Gastroesophageal sphincter (tissue), 4 donors: ENCODE measurements at regions not wholly inside any gene's neighbourhood (a gene's known extent, or its start where the extent isn't known, plus 50 kb on each side); places are given as distances from the start of the nearest gene placed in this dataset.
"Not testable (repeated sequence)": the region's sequence is repeated elsewhere in the genome, so short reads cannot be mapped to it uniquely, and the experiment has no call there.

Source experiments
- ATAC-seq: fragments of 150-250 bp; one replicate; pipeline ENCODE4 v1.9.1; 2016; ENCODE audit warnings: mild to moderate bottlenecking, moderate library complexity
- H3K27ac ChIP-seq, 4 donors: fragments of 200-600 bp; sonication (generic) in 3 of 4; 1 replicate in 3 of 4; 2 replicates in 1 of 4; pipeline ENCODE4 v1.5.1; 2016 to 2019
- H3K27me3 ChIP-seq: fragments of 200-600 bp; sonication (generic); one replicate; pipeline ENCODE4 v1.5.1; 2019
- H3K36me3 ChIP-seq, 2 donors: fragments of 200-600 bp; sonication (generic); one replicate each; pipeline ENCODE4 v1.5.1; 2019; ENCODE audit warnings: control low read depth in 1 of 2
- H3K4me1 ChIP-seq, 3 donors: fragments of 200-600 bp; sonication (generic); 1 replicate in 2 of 3; 2 replicates in 1 of 3; pipeline ENCODE4 v1.5.1; 2016 to 2019; ENCODE audit warnings: control low read depth in 2 of 3
- H3K4me3 ChIP-seq, 2 donors: fragments of 200-600 bp; sonication (generic); one replicate each; pipeline ENCODE4 v1.5.1; 2019; ENCODE audit warnings: mild to moderate bottlenecking in 1 of 2, moderate library complexity in 1 of 2
- H3K9me3 ChIP-seq, 3 donors: fragments of 200-600 bp; sonication (generic); one replicate each; pipeline ENCODE4 v1.5.1; 2017 to 2019; ENCODE audit warnings: control low read depth in 2 of 3
- EP300 ChIP-seq: sonication (generic); formaldehyde crosslinking; IDR thresholded peaks from one replicate; pipeline ENCODE4 v1.6.1; 2017; ENCODE audit warnings: antibody characterized with exemption, mild to moderate bottlenecking
- POLR2A ChIP-seq, 2 donors: fragments of 450-650 bp; IDR thresholded peaks; one replicate each; pipeline ENCODE4 v1.6.1; 2017; ENCODE audit warnings: antibody characterized with exemption in 2 of 2, mild to moderate bottlenecking in 2 of 2, moderate library complexity in 1 of 2
- POLR2AphosphoS5 ChIP-seq: sonication (generic); formaldehyde crosslinking; IDR thresholded peaks from one replicate; pipeline ENCODE4 v1.6.1; 2017; ENCODE audit warnings: antibody characterized with exemption
- WGBS, 2 donors: methylation state at CpG; one replicate each; pipeline ENCODE4 v1.1.5; 2018; ENCODE audit warnings: low coverage in 1 of 2; 5-methylcytosine and 5-hydroxymethylcytosine counted together
- TF ChIP-seq, protein P1 (sequence below), 4 experiments: fragments of 200-600 bp in 2 of 4; fragments of 450-650 bp in 2 of 4; sonication (generic) in 1 of 4; IDR thresholded peaks; one replicate each; pipeline ENCODE4 v1.5.1; 2017 to 2019; ENCODE audit warnings: antibody characterized with exemption in 4 of 4, mild to moderate bottlenecking in 2 of 4, moderate library complexity in 2 of 4

- H3K27ac ChIP-seq: no peak overlapping the region
- H3K36me3 ChIP-seq: no peaks in the 10 kb centered on the region
- peaks cover 0 to 29% (median 0%) of the 10 kb centered on the region in 3 donors for H3K4me1 ChIP-seq
- WGBS, 2 donors: 87 to 100% methylated on average over 2 to 5 of the region's 5 CpGs
- TF ChIP-seq, protein P1, sequence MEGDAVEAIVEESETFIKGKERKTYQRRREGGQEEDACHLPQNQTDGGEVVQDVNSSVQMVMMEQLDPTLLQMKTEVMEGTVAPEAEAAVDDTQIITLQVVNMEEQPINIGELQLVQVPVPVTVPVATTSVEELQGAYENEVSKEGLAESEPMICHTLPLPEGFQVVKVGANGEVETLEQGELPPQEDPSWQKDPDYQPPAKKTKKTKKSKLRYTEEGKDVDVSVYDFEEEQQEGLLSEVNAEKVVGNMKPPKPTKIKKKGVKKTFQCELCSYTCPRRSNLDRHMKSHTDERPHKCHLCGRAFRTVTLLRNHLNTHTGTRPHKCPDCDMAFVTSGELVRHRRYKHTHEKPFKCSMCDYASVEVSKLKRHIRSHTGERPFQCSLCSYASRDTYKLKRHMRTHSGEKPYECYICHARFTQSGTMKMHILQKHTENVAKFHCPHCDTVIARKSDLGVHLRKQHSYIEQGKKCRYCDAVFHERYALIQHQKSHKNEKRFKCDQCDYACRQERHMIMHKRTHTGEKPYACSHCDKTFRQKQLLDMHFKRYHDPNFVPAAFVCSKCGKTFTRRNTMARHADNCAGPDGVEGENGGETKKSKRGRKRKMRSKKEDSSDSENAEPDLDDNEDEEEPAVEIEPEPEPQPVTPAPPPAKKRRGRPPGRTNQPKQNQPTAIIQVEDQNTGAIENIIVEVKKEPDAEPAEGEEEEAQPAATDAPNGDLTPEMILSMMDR (IDR thresholded peaks at IDR 0.05): no peak
- TF ChIP-seq POLR2AphosphoS5 (no peak), POLR2A (IDR thresholded peaks at IDR 0.05) (no peak), EP300 (no peak)
- no peaks in the 10 kb centered on the region for H3K9me3 ChIP-seq
- no peak overlapping the region for H3K4me3 ChIP-seq
- ATAC-seq: no peak
- H3K27me3 ChIP-seq: no peaks in the 10 kb centered on the region
Measured at GRCh38 chr6:27129095-27129815, 118.2 kb upstream of the PRSS16 start.

- no peaks in the 10 kb centered on the region for H3K9me3 ChIP-seq
- no peaks in the 10 kb centered on the region for H3K27me3 ChIP-seq
- 65 to 85% methylated on average over 4 to 6 of the region's 8 CpGs for WGBS, 2 donors
- no peak overlapping the region for H3K4me3 ChIP-seq
- H3K36me3 ChIP-seq: no peaks in the 10 kb centered on the region
- TF ChIP-seq EP300: no peak
- TF ChIP-seq, protein P1 (IDR thresholded peaks at IDR 0.05): no peak
- TF ChIP-seq POLR2AphosphoS5: no peak
- no peak for TF ChIP-seq POLR2A (IDR thresholded peaks at IDR 0.05)
- ATAC-seq: no peak
- no peak overlapping the region for H3K27ac ChIP-seq
- H3K4me1 ChIP-seq: peaks cover 0 to 29% (median 0%) of the 10 kb centered on the region in 3 donors
Measured at GRCh38 chr6:27129917-27130316, 117.6 kb upstream of the PRSS16 start.

DNA sequence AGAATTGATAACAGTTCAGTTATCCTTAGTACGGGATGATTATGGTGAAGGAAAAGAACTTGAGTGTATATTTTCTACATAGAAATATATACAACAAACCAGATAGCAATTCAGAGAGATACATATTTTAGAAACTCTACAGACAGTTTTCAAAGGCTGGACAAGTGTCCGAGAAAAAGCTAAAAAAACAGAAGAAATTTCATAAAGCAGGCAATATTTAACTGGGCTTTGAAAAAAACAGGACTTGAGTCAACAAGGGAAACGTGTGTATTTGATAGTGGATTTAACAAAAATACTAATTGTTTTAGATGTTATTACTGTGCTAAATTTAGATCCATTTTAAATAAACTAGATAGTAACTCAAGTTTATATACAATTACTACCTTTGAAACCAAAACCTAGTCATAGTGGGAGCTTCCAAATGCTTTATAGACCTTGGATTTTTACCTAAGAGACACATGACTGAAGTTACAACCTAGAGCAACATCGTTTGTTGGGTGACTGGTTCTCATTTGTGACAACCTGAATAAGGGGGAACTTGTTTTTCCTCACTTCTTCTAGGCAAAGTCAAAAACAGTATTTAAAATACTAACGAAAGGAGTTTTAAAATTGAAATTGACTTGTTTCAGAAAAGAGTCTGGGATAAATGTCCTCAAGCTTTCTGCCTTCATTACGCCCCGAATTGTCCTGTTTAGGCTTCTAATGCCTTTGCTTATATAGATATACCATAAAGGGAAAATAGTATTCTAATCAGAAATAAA lies 116.7 kb upstream of the PRSS16 start:
- Histone ChIP-seq H3K27me3 (no peaks in the 10 kb centered on the region), H3K9me3 (no peaks in the 10 kb centered on the region), H3K36me3 (no peaks in the 10 kb centered on the region), H3K4me3 (peak overlapping the region; percentile 56 to 68), H3K27ac (peak overlapping the region in 3 of 4 donors; percentile 91 to 98 (median 94)), H3K4me1 (peaks cover 0 to 29% (median 0%) of the 10 kb centered on the region in 3 donors)
- TF ChIP-seq EP300 (no peak), POLR2A (IDR thresholded peaks at IDR 0.05) (no peak), POLR2AphosphoS5 (no peak)
- TF ChIP-seq, protein P1 (IDR thresholded peaks at IDR 0.05): no peak
- 33 to 42% methylated on average over 7 of the region's 7 CpGs for WGBS, 2 donors
- ATAC-seq: no peak

- not testable (repeated sequence) for H3K36me3 ChIP-seq, H3K9me3 ChIP-seq, H3K27me3 ChIP-seq
- H3K4me1 ChIP-seq: peaks cover 0 to 23% (median 0%) of the 10 kb centered on the region in 3 donors
- H3K27ac ChIP-seq: peak overlapping the region; percentile 91 to 100 (median 96)
- 0% methylated on average over 1 to 3 of the region's 14 CpGs for WGBS, 2 donors
- H3K4me3 ChIP-seq: peak overlapping the region; percentile 56 to 68
- peak; percentile 1 for ATAC-seq
Measured at GRCh38 chr6:27132282-27132531, 115.3 kb upstream of the PRSS16 start.

DNA sequence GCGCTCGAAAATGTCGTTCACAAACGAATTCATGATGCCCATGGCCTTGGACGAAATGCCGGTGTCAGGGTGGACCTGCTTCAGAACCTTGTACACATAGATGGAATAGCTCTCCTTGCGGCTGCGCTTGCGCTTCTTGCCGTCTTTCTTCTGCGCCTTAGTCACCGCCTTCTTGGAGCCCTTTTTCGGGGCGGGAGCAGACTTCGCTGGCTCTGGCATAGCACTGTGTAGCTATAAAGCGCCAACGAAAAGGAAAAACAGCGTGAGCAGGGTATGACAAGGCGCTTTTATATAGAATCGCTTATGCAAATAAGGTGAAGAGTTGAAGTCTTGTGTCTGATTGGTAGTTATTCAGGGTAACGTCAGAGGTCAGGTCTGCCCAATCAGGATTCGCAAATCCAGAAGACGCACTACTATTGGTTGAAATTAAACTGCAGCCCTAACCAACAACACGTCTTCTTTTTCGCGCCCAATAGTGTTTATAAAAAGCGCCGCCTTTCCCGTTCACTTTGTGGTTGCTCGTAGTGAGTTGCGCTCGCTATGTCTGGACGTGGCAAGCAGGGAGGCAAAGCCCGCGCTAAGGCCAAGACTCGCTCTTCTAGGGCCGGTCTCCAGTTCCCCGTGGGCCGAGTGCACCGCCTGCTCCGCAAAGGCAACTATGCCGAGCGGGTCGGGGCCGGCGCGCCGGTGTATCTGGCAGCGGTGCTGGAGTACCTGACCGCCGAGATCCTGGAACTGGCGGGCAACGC lies 114.8 kb upstream of the PRSS16 start:
- H3K4me1 ChIP-seq: peaks cover 0 to 19% (median 0%) of the 10 kb centered on the region in 3 donors
- no peaks in the 10 kb centered on the region for H3K27me3 ChIP-seq
- H3K9me3 ChIP-seq: no peaks in the 10 kb centered on the region
- ATAC-seq: peak; percentile 96
- TF ChIP-seq POLR2A (IDR thresholded peaks at IDR 0.05): peak; percentile 89 to 94
- peak; percentile 99 for TF ChIP-seq POLR2AphosphoS5
- no peak for TF ChIP-seq EP300
- TF ChIP-seq, protein P1 (IDR thresholded peaks at IDR 0.05): no peak
- 0% methylated on average over 2 to 30 of the region's 53 CpGs for WGBS, 2 donors
- peak overlapping the region; percentile 91 to 100 (median 96) for H3K27ac ChIP-seq
- no peaks in the 10 kb centered on the region for H3K36me3 ChIP-seq
- H3K4me3 ChIP-seq: peak overlapping the region; percentile 56 to 68
